ENCODE measurements at regions not wholly inside any gene's neighbourhood (a gene's known extent, or its start where the extent isn't known, plus 50 kb on each side); places are given as distances from the start of the nearest gene placed in this dataset.

GRCh38 chr21:14850394-14850793 is 214.4 kb downstream of the NRIP1 start:
- no peak for TF ChIP-seq CTCF (IDR thresholded peaks at IDR 0.05; ENCODE audit: low read depth, low read length)
- no peak for TF ChIP-seq EZH2phosphoT487 (IDR thresholded peaks at IDR 0.05; ENCODE audit: low read depth)

Measured in OCI-LY3 (cell line).